HepG2 (cell line): ENCODE measurements at regions not wholly inside any gene's neighbourhood (a gene's known extent, or its start where the extent isn't known, plus 50 kb on each side); places are given as distances from the start of the nearest gene placed in this dataset.

ENCODE experiments used
- FOXA1 ChIP-seq, 2 experiments: fragments of 450-650 bp in 1 of 2; sonication (generic) in 1 of 2; formaldehyde crosslinking in 1 of 2; IDR thresholded peaks; 2 replicates each; pipeline versions ENCODE4 v1.4.0 to v1.6.1; 2016 to 2020; ENCODE audit warnings: missing genetic modification reagents in 1 of 2
- FOXA3 ChIP-seq: IDR thresholded peaks from 2 replicates; pipeline ENCODE4 v1.6.1; 2016; ENCODE audit warnings: missing genetic modification reagents, missing compliant biosample characterization
- FOXC1 ChIP-seq: sonication (generic); formaldehyde crosslinking; IDR thresholded peaks from 2 replicates; pipeline ENCODE4 v1.8.0; 2022; ENCODE audit warnings: mild to moderate bottlenecking, missing genetic modification reagents, borderline replicate concordance
- SMC3 ChIP-seq: IDR thresholded peaks from 2 replicates; pipeline ENCODE4 v1.6.1; 2011; ENCODE audit warnings: low read length, improper control_type of control experiment
- ZFP36 ChIP-seq: fragments of 150-350 bp; IDR thresholded peaks from 2 replicates; pipeline ENCODE4 v1.6.1; 2018; ENCODE audit warnings: borderline replicate concordance, low read length, low read depth; ENCODE audit not compliant: partially characterized antibody
- ZMYM3 ChIP-seq: sonication (generic); formaldehyde crosslinking; IDR thresholded peaks from 2 replicates; pipeline ENCODE4 v1.5.1; 2020; ENCODE audit warnings: mild to moderate bottlenecking, missing genetic modification reagents
- ZNF430 ChIP-seq: sonication (generic); formaldehyde crosslinking; IDR thresholded peaks from 2 replicates; pipeline ENCODE4 v1.9.0; 2021; ENCODE audit warnings: mild to moderate bottlenecking, missing genetic modification reagents
- TF ChIP-seq, protein P1 (sequence below): sonication (generic); formaldehyde crosslinking; conservative IDR thresholded peaks from 2 replicates; pipeline ENCODE4 v1.4.0; 2020; ENCODE audit warnings: missing genetic modification reagents
- TF ChIP-seq, protein P2 (sequence below): sonication (generic); formaldehyde crosslinking; conservative IDR thresholded peaks from 2 replicates; pipeline ENCODE4 v1.8.0; 2022; ENCODE audit warnings: low read depth, missing genetic modification reagents
- TF ChIP-seq, protein P3 (sequence below): sonication (generic); formaldehyde crosslinking; IDR thresholded peaks from 2 replicates; pipeline ENCODE4 v1.5.0; 2020; ENCODE audit warnings: mild to moderate bottlenecking, missing genetic modification reagents, moderate library complexity

DNA sequence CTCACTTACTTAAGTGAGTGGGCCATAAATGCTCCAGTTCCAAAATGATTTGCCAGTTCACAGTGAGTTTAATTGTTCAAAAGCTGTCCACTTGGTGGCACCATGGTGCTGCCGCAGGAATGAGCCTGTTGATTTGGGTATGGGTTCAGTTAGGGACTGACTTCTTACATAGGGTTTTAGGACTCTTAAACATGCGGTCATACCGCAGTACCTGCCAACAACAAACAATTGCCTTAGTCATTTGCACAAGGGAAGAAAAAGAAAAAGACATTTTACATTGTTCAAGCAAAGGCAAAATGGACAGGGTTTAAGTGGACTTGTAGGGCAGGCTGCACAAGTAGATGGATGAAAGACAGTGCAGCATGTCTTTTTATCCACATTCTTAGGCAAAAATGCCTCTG, 80.0 kb upstream of the DBX2 start (continued):
- TF ChIP-seq SMC3 = peak; percentile 34; the same call in 1 of the 2 replicates
- no peak for TF ChIP-seq ZNF430 (CRISPR knock-in tag)
- TF ChIP-seq, protein P1, sequence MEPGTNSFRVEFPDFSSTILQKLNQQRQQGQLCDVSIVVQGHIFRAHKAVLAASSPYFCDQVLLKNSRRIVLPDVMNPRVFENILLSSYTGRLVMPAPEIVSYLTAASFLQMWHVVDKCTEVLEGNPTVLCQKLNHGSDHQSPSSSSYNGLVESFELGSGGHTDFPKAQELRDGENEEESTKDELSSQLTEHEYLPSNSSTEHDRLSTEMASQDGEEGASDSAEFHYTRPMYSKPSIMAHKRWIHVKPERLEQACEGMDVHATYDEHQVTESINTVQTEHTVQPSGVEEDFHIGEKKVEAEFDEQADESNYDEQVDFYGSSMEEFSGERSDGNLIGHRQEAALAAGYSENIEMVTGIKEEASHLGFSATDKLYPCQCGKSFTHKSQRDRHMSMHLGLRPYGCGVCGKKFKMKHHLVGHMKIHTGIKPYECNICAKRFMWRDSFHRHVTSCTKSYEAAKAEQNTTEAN (CRISPR knock-in tag) = no peak
- TF ChIP-seq, protein P2, sequence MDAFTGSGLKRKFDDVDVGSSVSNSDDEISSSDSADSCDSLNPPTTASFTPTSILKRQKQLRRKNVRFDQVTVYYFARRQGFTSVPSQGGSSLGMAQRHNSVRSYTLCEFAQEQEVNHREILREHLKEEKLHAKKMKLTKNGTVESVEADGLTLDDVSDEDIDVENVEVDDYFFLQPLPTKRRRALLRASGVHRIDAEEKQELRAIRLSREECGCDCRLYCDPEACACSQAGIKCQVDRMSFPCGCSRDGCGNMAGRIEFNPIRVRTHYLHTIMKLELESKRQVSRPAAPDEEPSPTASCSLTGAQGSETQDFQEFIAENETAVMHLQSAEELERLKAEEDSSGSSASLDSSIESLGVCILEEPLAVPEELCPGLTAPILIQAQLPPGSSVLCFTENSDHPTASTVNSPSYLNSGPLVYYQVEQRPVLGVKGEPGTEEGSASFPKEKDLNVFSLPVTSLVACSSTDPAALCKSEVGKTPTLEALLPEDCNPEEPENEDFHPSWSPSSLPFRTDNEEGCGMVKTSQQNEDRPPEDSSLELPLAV (CRISPR knock-in tag) = no peak
- no peak for TF ChIP-seq FOXC1
- TF ChIP-seq, protein P3, sequence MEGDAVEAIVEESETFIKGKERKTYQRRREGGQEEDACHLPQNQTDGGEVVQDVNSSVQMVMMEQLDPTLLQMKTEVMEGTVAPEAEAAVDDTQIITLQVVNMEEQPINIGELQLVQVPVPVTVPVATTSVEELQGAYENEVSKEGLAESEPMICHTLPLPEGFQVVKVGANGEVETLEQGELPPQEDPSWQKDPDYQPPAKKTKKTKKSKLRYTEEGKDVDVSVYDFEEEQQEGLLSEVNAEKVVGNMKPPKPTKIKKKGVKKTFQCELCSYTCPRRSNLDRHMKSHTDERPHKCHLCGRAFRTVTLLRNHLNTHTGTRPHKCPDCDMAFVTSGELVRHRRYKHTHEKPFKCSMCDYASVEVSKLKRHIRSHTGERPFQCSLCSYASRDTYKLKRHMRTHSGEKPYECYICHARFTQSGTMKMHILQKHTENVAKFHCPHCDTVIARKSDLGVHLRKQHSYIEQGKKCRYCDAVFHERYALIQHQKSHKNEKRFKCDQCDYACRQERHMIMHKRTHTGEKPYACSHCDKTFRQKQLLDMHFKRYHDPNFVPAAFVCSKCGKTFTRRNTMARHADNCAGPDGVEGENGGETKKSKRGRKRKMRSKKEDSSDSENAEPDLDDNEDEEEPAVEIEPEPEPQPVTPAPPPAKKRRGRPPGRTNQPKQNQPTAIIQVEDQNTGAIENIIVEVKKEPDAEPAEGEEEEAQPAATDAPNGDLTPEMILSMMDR (CRISPR knock-in tag) = peak; percentile 78
- no peak for TF ChIP-seq FOXA3
- no peak for TF ChIP-seq ZFP36
- no peak for TF ChIP-seq ZMYM3 (CRISPR knock-in tag)
- no peak for TF ChIP-seq FOXA1 (IDR thresholded peaks at IDR 0.05)
- 0 out of 2 replicates have a peak, but pooled peaks have one; percentile 6 for TF ChIP-seq FOXA1 (CRISPR knock-in tag; IDR thresholded peaks at IDR 0.05)
